ENCODE measurements at regions not wholly inside any gene's neighbourhood (a gene's known extent, or its start where the extent isn't known, plus 50 kb on each side); places are given as distances from the start of the nearest gene placed in this dataset.

- no peaks in the 10 kb centered on the region for H4K20me1 ChIP-seq (ENCODE audit: insufficient read depth, low read length)
- TF ChIP-seq EZH2phosphoT487 (IDR thresholded peaks at IDR 0.05; ENCODE audit: low read depth), result no peak
- TF ChIP-seq CTCF (IDR thresholded peaks at IDR 0.05; ENCODE audit: low read depth, low read length), result no peak
- no peaks in the 10 kb centered on the region for H3K79me2 ChIP-seq (ENCODE audit: low read length)
- no peak overlapping the region for H3K9ac ChIP-seq (ENCODE audit: low read length)
- no peak overlapping the region for H3K27ac ChIP-seq (ENCODE audit: low read length)
- H3K4me2 ChIP-seq (ENCODE audit: low read length), result no peak overlapping the region
- H3K9me3 ChIP-seq (ENCODE audit: insufficient read depth, low read length), result no peaks in the 10 kb centered on the region
- no peaks in the 10 kb centered on the region for H3K4me1 ChIP-seq (ENCODE audit: low read length)
- no peaks in the 10 kb centered on the region for H3K36me3 ChIP-seq (replicated peaks; ENCODE audit: low read depth, low read length)
- no peak overlapping the region for H3K4me3 ChIP-seq (ENCODE audit: low read length)
- H2AFZ ChIP-seq (ENCODE audit: low read depth, low read length), result no peak overlapping the region
- peaks cover 16% of the 10 kb centered on the region for H3K27me3 ChIP-seq (ENCODE audit: low read depth, low read length)
Measured at GRCh38 chr17:73717690-73718089, 73.4 kb upstream of the SDK2 start.

- Histone ChIP-seq H3K4me2 (ENCODE audit: low read length) (no peak overlapping the region), H3K27ac (ENCODE audit: low read length) (no peak overlapping the region), H3K36me3 (replicated peaks; ENCODE audit: low read depth, low read length) (no peaks in the 10 kb centered on the region), H3K4me1 (ENCODE audit: low read length) (no peaks in the 10 kb centered on the region), H3K79me2 (ENCODE audit: low read length) (no peaks in the 10 kb centered on the region), H3K4me3 (ENCODE audit: low read length) (no peak overlapping the region), H2AFZ (ENCODE audit: low read depth, low read length) (no peak overlapping the region), H3K27me3 (ENCODE audit: low read depth, low read length) (peaks cover 22% of the 10 kb centered on the region), H3K9me3 (ENCODE audit: insufficient read depth, low read length) (no peaks in the 10 kb centered on the region), H3K9ac (ENCODE audit: low read length) (no peak overlapping the region), H4K20me1 (ENCODE audit: insufficient read depth, low read length) (no peaks in the 10 kb centered on the region)
- no peak for TF ChIP-seq EZH2phosphoT487 (IDR thresholded peaks at IDR 0.05; ENCODE audit: low read depth)
- TF ChIP-seq CTCF (IDR thresholded peaks at IDR 0.05; ENCODE audit: low read depth, low read length), result no peak
Measured at GRCh38 chr17:73718362-73718761, 74.1 kb upstream of the SDK2 start.

- Histone ChIP-seq H3K36me3 (replicated peaks; ENCODE audit: low read depth, low read length) (no peaks in the 10 kb centered on the region), H3K9me3 (ENCODE audit: insufficient read depth, low read length) (no peaks in the 10 kb centered on the region), H3K4me1 (ENCODE audit: low read length) (no peaks in the 10 kb centered on the region), H3K79me2 (ENCODE audit: low read length) (no peaks in the 10 kb centered on the region), H3K27me3 (ENCODE audit: low read depth, low read length) (peaks cover 24% of the 10 kb centered on the region), H2AFZ (ENCODE audit: low read depth, low read length) (no peak overlapping the region), H3K4me2 (ENCODE audit: low read length) (no peak overlapping the region), H4K20me1 (ENCODE audit: insufficient read depth, low read length) (no peaks in the 10 kb centered on the region), H3K27ac (ENCODE audit: low read length) (no peak overlapping the region), H3K9ac (ENCODE audit: low read length) (no peak overlapping the region), H3K4me3 (ENCODE audit: low read length) (no peak overlapping the region)
- TF ChIP-seq EZH2phosphoT487 (IDR thresholded peaks at IDR 0.05; ENCODE audit: low read depth) (no peak), CTCF (IDR thresholded peaks at IDR 0.05; ENCODE audit: low read depth, low read length) (no peak)
Measured at GRCh38 chr17:73718912-73719311, 74.7 kb upstream of the SDK2 start.

- no peaks in the 10 kb centered on the region for H3K79me2 ChIP-seq (ENCODE audit: low read length)
- no peaks in the 10 kb centered on the region for H3K9me3 ChIP-seq (ENCODE audit: insufficient read depth, low read length)
- no peak for TF ChIP-seq EZH2phosphoT487 (IDR thresholded peaks at IDR 0.05; ENCODE audit: low read depth)
- no peak for TF ChIP-seq CTCF (IDR thresholded peaks at IDR 0.05; ENCODE audit: low read depth, low read length)
- peaks cover 32% of the 10 kb centered on the region for H3K27me3 ChIP-seq (ENCODE audit: low read depth, low read length)
- no peak overlapping the region for H2AFZ ChIP-seq (ENCODE audit: low read depth, low read length)
- H3K4me3 ChIP-seq (ENCODE audit: low read length), result no peak overlapping the region
- H3K4me1 ChIP-seq (ENCODE audit: low read length), result no peaks in the 10 kb centered on the region
- H3K4me2 ChIP-seq (ENCODE audit: low read length), result no peak overlapping the region
- no peak overlapping the region for H3K27ac ChIP-seq (ENCODE audit: low read length)
- no peak overlapping the region for H3K9ac ChIP-seq (ENCODE audit: low read length)
- H3K36me3 ChIP-seq (replicated peaks; ENCODE audit: low read depth, low read length), result no peaks in the 10 kb centered on the region
- H4K20me1 ChIP-seq (ENCODE audit: insufficient read depth, low read length), result no peaks in the 10 kb centered on the region
Measured at GRCh38 chr17:73719588-73720071, 75.4 kb upstream of the SDK2 start.

Data from OCI-LY3 (cell line).